GM20000 (cell line): ENCODE measurements at regions not wholly inside any gene's neighbourhood (a gene's known extent, or its start where the extent isn't known, plus 50 kb on each side); places are given as distances from the start of the nearest gene placed in this dataset.

ENCODE experiments used
- DNase-seq: peaks from one replicate; pipeline ENCODE4 v3.0.0; 2012; ENCODE audit warnings: low spot score
- TF ChIP-seq, protein P1 (sequence below): IDR thresholded peaks from 2 replicates; pipeline ENCODE4 v1.5.1; 2012; ENCODE audit warnings: mild to moderate bottlenecking, control low read depth; ENCODE audit errors: extremely low read depth, missing control alignments

DNA sequence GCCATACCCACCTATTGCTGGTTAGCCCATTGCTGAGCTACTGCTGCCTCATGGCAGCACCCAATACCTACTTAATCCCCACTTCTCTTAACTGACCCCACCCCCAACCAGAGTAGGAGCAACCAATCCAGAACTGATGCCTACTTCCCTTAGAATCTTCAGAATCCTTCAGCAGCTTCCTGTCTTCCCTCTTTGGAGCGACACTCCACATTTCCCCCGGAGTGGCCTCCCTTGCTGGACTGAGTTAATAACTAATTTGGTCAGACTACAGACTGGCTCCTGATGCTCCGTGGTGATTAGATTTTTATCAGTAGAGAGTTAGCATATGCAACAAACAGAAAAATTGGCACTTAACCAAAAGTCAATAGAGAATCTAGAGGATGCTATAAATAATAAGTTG, 51.2 kb upstream of the UBR2 start:
- TF ChIP-seq, protein P1, sequence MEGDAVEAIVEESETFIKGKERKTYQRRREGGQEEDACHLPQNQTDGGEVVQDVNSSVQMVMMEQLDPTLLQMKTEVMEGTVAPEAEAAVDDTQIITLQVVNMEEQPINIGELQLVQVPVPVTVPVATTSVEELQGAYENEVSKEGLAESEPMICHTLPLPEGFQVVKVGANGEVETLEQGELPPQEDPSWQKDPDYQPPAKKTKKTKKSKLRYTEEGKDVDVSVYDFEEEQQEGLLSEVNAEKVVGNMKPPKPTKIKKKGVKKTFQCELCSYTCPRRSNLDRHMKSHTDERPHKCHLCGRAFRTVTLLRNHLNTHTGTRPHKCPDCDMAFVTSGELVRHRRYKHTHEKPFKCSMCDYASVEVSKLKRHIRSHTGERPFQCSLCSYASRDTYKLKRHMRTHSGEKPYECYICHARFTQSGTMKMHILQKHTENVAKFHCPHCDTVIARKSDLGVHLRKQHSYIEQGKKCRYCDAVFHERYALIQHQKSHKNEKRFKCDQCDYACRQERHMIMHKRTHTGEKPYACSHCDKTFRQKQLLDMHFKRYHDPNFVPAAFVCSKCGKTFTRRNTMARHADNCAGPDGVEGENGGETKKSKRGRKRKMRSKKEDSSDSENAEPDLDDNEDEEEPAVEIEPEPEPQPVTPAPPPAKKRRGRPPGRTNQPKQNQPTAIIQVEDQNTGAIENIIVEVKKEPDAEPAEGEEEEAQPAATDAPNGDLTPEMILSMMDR, result no peak
- no peak for DNase-seq

DNA sequence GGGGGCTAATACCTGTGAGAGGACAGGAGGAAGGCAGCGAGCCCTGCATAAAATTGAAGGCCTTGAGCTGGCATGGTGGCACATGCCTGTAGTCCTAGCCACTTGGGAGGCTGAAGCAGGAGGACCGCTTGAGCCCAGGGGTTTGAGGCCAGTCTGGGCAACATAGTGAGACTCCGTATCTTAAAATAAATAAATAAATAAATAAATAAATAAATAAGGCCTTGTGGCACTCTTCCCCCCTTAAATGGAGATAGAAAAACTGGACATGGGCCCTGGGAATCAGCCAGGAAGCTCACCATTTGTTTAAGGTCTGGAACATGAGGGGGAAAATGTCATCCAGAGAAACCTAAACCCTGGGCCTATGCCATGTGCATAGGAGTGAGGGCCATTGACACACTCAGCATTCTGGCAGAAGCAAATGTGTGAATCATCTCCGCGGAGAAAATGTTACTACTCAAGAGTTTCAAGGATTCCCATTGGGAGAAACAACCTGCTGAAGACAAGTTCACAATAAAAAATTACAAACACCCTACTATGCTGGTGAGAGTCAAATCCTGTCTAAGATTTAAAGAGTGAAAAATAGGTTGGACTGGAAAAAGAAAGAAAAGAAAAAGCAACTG, 51.9 kb upstream of the UBR2 start:
- no peak for DNase-seq
- TF ChIP-seq, protein P1, result no peak

DNA sequence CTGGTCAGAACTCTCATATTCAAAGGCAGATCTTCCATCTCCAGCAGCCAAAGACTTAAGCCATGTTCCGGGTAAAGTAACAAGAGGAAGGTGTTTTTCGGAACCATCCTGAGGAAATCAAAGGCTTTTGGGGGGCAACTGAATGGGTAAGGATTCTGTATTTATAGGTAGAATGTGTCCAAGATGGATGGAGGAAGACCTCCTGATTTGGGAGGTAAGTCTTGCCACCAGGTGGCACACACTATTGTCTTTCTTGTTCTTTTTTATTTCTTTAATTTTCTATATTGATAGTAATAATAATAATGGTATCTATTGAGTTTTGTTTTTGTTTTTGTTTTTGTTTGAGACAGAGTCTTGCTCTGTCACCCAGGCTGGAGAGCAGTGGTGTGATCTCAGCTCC, 53.0 kb upstream of the UBR2 start:
- no peak for DNase-seq
- TF ChIP-seq, protein P1, result no peak

DNA sequence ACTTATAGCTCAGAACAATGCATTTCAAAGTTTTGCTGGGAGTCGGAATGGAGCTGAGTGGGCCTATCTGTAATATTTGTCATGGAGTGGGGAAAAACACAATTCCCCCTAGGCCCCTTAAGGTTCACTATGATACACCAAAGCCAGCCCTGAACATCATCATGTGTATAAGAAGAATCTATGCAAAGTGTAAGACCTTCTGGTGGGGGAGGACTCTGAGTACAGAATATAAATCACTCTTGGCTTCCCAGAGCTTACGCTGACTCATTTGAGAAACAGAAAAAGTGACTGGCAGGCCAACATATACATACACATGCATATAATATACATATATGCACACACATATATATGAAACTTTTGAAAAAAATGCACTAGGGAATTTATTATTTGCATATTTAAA, 54.1 kb upstream of the UBR2 start:
- TF ChIP-seq, protein P1, result no peak
- DNase-seq, result peak; percentile 34

DNA sequence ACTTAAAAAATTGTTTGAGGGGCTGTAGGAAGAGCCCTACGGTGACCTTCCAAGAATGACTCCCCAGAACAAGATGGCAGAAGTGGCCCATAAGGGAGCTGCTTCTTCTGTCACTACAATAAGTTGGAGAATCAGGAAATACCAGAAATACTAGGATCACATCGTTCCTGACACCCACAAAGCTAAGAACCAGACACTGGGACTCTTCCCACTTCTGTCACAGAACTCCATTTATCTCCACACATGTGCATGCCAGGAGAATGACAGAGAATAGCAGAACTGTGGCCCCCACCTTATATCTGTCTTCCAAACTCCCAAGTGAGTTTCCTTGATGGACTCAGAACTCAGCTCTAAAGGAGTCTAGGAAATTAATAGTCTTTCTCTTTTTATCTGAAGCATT, 54.6 kb upstream of the UBR2 start:
- TF ChIP-seq, protein P1, result no peak
- no peak for DNase-seq

DNA sequence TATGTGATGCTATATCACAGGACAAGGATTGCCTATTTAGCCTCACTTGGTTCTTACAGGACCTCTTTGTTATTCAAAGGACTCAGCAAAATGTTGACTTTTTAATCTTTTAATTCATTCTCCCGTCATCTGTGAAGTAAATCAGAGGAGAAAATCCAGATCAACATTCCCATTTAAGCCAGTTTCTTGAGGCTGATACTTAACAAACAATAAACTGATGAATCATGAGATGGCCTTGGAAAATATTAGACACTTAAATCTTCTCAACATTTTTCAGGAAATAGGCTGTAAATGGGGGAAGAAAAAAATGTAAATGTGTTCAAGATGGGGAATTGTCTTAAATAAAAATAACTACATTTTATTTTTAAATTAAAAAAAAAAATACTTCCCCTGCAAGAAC, 55.9 kb upstream of the UBR2 start:
- DNase-seq, result no peak
- TF ChIP-seq, protein P1, result no peak

DNA sequence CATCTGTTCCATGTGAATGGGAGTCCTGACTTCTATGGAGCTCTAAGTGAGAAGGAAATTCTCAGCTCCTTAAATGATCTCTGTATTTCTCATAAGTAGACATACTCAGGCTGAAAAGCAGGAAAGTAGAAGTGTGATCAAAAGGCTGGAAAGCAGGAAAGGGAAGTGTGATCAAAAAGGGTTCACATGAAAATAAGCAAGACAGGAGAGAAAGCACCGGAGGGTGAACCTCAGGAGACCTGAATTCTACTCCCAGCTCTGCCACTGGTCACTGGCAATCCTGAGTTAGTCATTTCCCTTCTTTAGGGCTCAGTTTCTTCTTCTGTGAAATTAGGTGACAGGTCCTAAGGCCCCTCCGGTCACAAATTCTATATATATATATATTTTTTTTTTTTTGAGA, 55.5 kb upstream of the TRERF1 start:
- no peak for DNase-seq
- TF ChIP-seq, protein P1, result no peak

DNA sequence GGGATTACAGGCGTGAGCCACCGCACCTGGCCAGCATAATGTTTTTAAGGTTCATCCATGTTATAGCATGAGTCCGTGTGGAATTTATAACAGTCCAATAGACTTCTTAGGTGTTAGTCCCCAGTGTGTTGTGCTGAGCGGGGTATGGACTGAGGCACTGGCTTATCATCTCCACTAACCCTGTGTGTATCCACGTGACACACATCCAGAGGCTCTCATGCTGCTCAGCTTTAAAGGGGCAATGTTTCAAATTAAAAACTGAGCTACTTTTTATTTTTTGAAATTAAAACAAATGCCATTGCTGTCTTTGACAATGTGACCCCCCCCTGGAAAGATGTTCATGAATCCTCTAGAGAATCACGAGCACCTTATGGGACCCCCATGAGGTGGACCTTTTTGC, 54.3 kb upstream of the TRERF1 start:
- TF ChIP-seq, protein P1, result no peak

More for the DNA sequence above, 54.3 kb upstream of the TRERF1 start:
- no peak for DNase-seq
